ENCODE measurements at regions not wholly inside any gene's neighbourhood (a gene's known extent, or its start where the extent isn't known, plus 50 kb on each side); places are given as distances from the start of the nearest gene placed in this dataset.

- 0% methylated on average over 1 of the region's 1 CpG for WGBS
- H3K36me3 ChIP-seq, result no peaks in the 10 kb centered on the region
- no peak for TF ChIP-seq EP300 (IDR thresholded peaks at IDR 0.05)
- TF ChIP-seq CTCF (IDR thresholded peaks at IDR 0.05), result no peak
- H3K27ac ChIP-seq, result no peak overlapping the region
- H3K9me3 ChIP-seq, result peaks cover 5% of the 10 kb centered on the region
- no peaks in the 10 kb centered on the region for H3K4me1 ChIP-seq
- no peak overlapping the region for H3K4me3 ChIP-seq
- DNase-seq (ENCODE audit: low spot score in 2 of 2), result no peak
- no peaks in the 10 kb centered on the region for H3K27me3 ChIP-seq
Measured at GRCh38 chr1:56240400-56240799, 339.0 kb downstream of the PLPP3 start.

- Histone ChIP-seq H3K9me3 (peaks cover 5% of the 10 kb centered on the region), H3K27me3 (no peaks in the 10 kb centered on the region), H3K36me3 (no peaks in the 10 kb centered on the region), H3K4me3 (no peak overlapping the region), H3K27ac (no peak overlapping the region), H3K4me1 (no peaks in the 10 kb centered on the region)
- WGBS, result 94% methylated on average over 4 of the region's 4 CpGs
- no peak for DNase-seq (ENCODE audit: low spot score in 2 of 2)
- no peak for TF ChIP-seq POLR2AphosphoS5 (IDR thresholded peaks at IDR 0.05)
- TF ChIP-seq CTCF (IDR thresholded peaks at IDR 0.05), result no peak
- TF ChIP-seq EP300 (IDR thresholded peaks at IDR 0.05), result no peak
- no peak for TF ChIP-seq POLR2A (IDR thresholded peaks at IDR 0.05)
Measured at GRCh38 chr1:56237491-56238064, 341.8 kb downstream of the PLPP3 start.

- no peak for DNase-seq (ENCODE audit: low spot score in 2 of 2)
- TF ChIP-seq POLR2A (IDR thresholded peaks at IDR 0.05), result no peak
- TF ChIP-seq POLR2AphosphoS5 (IDR thresholded peaks at IDR 0.05), result no peak
- TF ChIP-seq CTCF (IDR thresholded peaks at IDR 0.05), result no peak
- no peak for TF ChIP-seq EP300 (IDR thresholded peaks at IDR 0.05)
- WGBS, result 96% methylated on average over 4 of the region's 4 CpGs
- Histone ChIP-seq H3K9me3 (peaks cover 5% of the 10 kb centered on the region), H3K27me3 (no peaks in the 10 kb centered on the region), H3K27ac (no peak overlapping the region), H3K4me3 (no peak overlapping the region), H3K4me1 (no peaks in the 10 kb centered on the region), H3K36me3 (no peaks in the 10 kb centered on the region)
Measured at GRCh38 chr1:56236688-56237087, 342.7 kb downstream of the PLPP3 start.

- no peak for TF ChIP-seq POLR2AphosphoS5 (IDR thresholded peaks at IDR 0.05)
- TF ChIP-seq CTCF (IDR thresholded peaks at IDR 0.05), result no peak
- no peak for TF ChIP-seq POLR2A (IDR thresholded peaks at IDR 0.05)
- no peak for TF ChIP-seq EP300 (IDR thresholded peaks at IDR 0.05)
- Histone ChIP-seq H3K4me3 (no peak overlapping the region), H3K27ac (no peak overlapping the region), H3K4me1 (no peaks in the 10 kb centered on the region), H3K27me3 (no peaks in the 10 kb centered on the region), H3K9me3 (no peaks in the 10 kb centered on the region), H3K36me3 (no peaks in the 10 kb centered on the region)
- no peak for DNase-seq (ENCODE audit: low spot score in 2 of 2)
- WGBS, result 74% methylated on average over 2 of the region's 2 CpGs
Measured at GRCh38 chr1:56235909-56236510, 343.4 kb downstream of the PLPP3 start.

GRCh38 chr1:56229186-56229585, 350.2 kb downstream of the PLPP3 start:
- Histone ChIP-seq H3K27ac (no peak overlapping the region), H3K4me1 (no peaks in the 10 kb centered on the region), H3K4me3 (no peak overlapping the region), H3K27me3 (no peaks in the 10 kb centered on the region), H3K9me3 (no peaks in the 10 kb centered on the region), H3K36me3 (no peaks in the 10 kb centered on the region)
- DNase-seq (ENCODE audit: low spot score in 2 of 2), result no peak
- WGBS, result 75% methylated on average over 8 of the region's 8 CpGs
- TF ChIP-seq POLR2A (IDR thresholded peaks at IDR 0.05) (no peak), CTCF (IDR thresholded peaks at IDR 0.05) (no peak), POLR2AphosphoS5 (IDR thresholded peaks at IDR 0.05) (no peak), EP300 (IDR thresholded peaks at IDR 0.05) (no peak)

Measured in suprapubic skin (tissue), 4 donors.